Skeletal muscle satellite cell (primary cell): ENCODE measurements at regions not wholly inside any gene's neighbourhood (a gene's known extent, or its start where the extent isn't known, plus 50 kb on each side); places are given as distances from the start of the nearest gene placed in this dataset.
A peak's percentile ranks its signal among the peaks of the same experiment; 100 is the strongest.

ENCODE experiments used
- H3K27me3 ChIP-seq: 2 replicates; pipeline ENCODE4 v1.7.0; 2013; ENCODE audit warnings: low read length; ENCODE audit not compliant: control insufficient read depth, insufficient read depth
- H3K36me3 ChIP-seq: 2 replicates; pipeline ENCODE4 v1.7.0; 2013; ENCODE audit warnings: mild to moderate bottlenecking, control low read depth, low read length; ENCODE audit not compliant: insufficient read depth
- H3K4me1 ChIP-seq: 2 replicates; pipeline ENCODE4 v1.7.0; 2013; ENCODE audit warnings: low read length; ENCODE audit not compliant: control insufficient read depth, insufficient read depth
- H3K4me2 ChIP-seq: 2 replicates; pipeline ENCODE4 v1.7.0; 2013; ENCODE audit warnings: mild to moderate bottlenecking, low read length
- H3K4me3 ChIP-seq: 2 replicates; pipeline ENCODE4 v1.7.0; 2013; ENCODE audit warnings: low read length
- H3K9ac ChIP-seq: 2 replicates; pipeline ENCODE4 v1.7.0; 2013; ENCODE audit warnings: mild to moderate bottlenecking, low read depth, low read length, moderate library complexity
- H3K9me3 ChIP-seq: replicated peaks from 2 replicates; pipeline ENCODE4 v1.7.0; 2013; ENCODE audit warnings: mild to moderate bottlenecking, control low read depth, low read length

GRCh38 chr9:129464972-129465833, 155.7 kb downstream of the C9orf50 start:
- H3K4me1 ChIP-seq = peaks cover 39% of the 10 kb centered on the region
- no peaks in the 10 kb centered on the region for H3K27me3 ChIP-seq
- no peak overlapping the region for H3K4me3 ChIP-seq
- H3K4me2 ChIP-seq = peak overlapping the region; percentile 12
- H3K9me3 ChIP-seq = no peaks in the 10 kb centered on the region
- no peaks in the 10 kb centered on the region for H3K36me3 ChIP-seq
- peak overlapping the region; percentile 3 for H3K9ac ChIP-seq

DNA sequence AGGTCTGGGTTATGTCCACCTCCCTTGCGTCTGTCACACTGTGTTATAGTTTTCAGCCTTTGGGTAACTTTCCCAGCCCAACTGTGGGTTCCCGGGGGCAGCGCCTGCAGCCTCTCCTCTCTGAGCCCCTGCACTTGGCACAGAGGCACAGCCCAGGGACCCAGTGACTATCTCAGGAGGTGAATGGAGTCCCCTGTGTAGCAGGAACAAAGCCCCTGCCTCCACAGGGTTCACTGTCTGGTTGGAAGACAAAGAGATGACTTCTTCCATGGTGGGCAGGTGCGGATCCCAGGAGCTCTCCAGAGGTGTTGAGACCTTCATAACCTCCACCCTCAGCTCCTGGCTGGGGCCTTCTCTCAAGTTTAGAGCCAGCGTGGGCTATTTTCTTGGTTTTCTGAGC, 156.9 kb downstream of the C9orf50 start:
- Histone ChIP-seq H3K9me3 (no peaks in the 10 kb centered on the region), H3K9ac (no peak overlapping the region), H3K4me2 (no peak overlapping the region)

GRCh38 chr9:129463477-129463876, 157.4 kb downstream of the C9orf50 start:
- H3K9me3 ChIP-seq = no peaks in the 10 kb centered on the region
- no peak overlapping the region for H3K4me2 ChIP-seq
- H3K9ac ChIP-seq = no peak overlapping the region
- no peaks in the 10 kb centered on the region for H3K27me3 ChIP-seq
- peaks cover 52% of the 10 kb centered on the region for H3K4me1 ChIP-seq
- H3K36me3 ChIP-seq = no peaks in the 10 kb centered on the region
- H3K4me3 ChIP-seq = no peak overlapping the region

More for the DNA sequence above, 156.9 kb downstream of the C9orf50 start:
- no peak overlapping the region for H3K4me3 ChIP-seq
- H3K36me3 ChIP-seq = no peaks in the 10 kb centered on the region
- H3K4me1 ChIP-seq = peaks cover 46% of the 10 kb centered on the region
- no peaks in the 10 kb centered on the region for H3K27me3 ChIP-seq

DNA sequence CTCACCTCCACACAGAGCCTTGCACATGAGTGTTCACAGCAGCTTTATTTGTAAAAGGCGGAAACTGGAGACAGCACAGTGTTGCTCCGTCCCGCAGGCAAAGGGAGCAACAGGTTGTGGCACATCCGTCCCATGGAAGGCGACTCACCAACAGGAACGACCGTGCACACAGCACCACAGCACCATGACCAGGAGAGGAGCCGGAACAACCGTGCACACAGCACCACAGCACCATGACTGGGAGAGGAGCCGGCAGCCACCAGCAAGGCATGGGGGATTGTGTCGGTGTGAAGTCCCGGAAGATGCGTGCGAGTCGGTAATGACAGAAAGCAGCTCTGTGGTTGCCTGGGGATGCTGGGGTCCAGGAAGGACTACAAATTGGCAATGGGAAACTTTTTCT, 158.5 kb downstream of the C9orf50 start:
- H3K4me2 ChIP-seq = no peak overlapping the region
- H3K4me3 ChIP-seq = no peak overlapping the region
- peaks cover 57% of the 10 kb centered on the region for H3K4me1 ChIP-seq
- H3K36me3 ChIP-seq = no peaks in the 10 kb centered on the region
- no peaks in the 10 kb centered on the region for H3K27me3 ChIP-seq
- no peaks in the 10 kb centered on the region for H3K9me3 ChIP-seq
- H3K9ac ChIP-seq = no peak overlapping the region

DNA sequence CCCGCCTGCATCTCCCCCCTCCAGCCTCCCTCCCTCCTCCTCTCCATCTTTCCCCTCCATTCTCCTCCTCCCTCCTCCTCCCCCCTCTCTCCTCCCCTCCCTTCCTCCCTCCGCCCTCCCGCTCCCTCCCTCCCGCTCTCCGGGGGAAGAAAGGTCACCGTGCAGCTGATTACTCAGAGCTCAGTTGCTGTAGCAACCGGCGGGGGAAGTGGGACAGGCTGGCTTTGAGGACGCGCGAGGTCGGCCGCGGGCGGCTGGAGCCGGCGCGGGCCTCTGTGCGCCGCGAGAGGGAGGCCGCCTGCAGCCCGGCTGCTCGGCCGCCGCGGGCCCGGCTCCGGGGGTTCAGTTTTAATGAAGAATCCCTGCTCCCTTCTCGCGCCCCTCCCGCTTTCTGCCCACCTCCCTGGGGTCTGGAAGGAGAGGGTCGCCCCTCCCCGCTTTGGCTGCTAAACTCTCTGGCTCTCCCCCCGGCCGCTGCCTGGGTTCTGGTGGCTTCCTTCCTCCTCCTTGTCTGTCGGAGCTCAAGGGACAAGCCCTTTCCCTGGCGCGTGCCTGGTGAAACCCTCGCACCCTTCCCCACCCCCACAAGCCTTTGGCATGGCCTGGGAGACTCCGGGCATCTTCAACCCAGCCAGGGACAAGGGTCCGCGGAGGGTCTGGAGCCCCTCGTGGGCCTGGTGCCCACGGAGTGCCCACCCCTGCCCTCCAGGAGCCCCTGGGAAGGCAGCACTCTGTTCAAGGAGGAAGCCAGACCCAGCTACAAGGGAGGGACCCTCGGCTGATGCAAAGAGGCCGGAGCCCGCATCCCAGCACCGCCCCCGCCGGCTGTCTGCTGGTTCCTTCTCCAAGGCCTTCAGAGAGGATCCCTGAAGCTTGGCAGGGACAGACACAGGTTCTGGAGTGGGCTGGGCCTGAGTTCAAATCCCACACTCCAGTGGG, 160.3 kb downstream of the C9orf50 start:
- Histone ChIP-seq H3K4me2 (peak overlapping the region; percentile 97), H3K4me3 (peak overlapping the region; percentile 73), H3K36me3 (no peaks in the 10 kb centered on the region), H3K9me3 (no peaks in the 10 kb centered on the region), H3K9ac (peak overlapping the region; percentile 100), H3K4me1 (peaks cover 47% of the 10 kb centered on the region), H3K27me3 (no peaks in the 10 kb centered on the region)

- H3K9ac ChIP-seq = peak overlapping the region; percentile 14
- no peak overlapping the region for H3K4me3 ChIP-seq
- no peaks in the 10 kb centered on the region for H3K27me3 ChIP-seq
- peak overlapping the region; percentile 57 for H3K4me2 ChIP-seq
- peaks cover 42% of the 10 kb centered on the region for H3K4me1 ChIP-seq
- no peaks in the 10 kb centered on the region for H3K36me3 ChIP-seq
- H3K9me3 ChIP-seq = no peaks in the 10 kb centered on the region
These were observed 161.2 kb downstream of the C9orf50 start for GRCh38 chr9:129459547-129460322.

GRCh38 chr9:129458663-129459546, 162.0 kb downstream of the C9orf50 start:
- Histone ChIP-seq H3K27me3 (no peaks in the 10 kb centered on the region), H3K4me2 (peak overlapping the region; percentile 57), H3K9me3 (no peaks in the 10 kb centered on the region), H3K36me3 (no peaks in the 10 kb centered on the region), H3K4me3 (peak overlapping the region; percentile 30), H3K4me1 (peaks cover 41% of the 10 kb centered on the region), H3K9ac (peak overlapping the region; percentile 14)

DNA sequence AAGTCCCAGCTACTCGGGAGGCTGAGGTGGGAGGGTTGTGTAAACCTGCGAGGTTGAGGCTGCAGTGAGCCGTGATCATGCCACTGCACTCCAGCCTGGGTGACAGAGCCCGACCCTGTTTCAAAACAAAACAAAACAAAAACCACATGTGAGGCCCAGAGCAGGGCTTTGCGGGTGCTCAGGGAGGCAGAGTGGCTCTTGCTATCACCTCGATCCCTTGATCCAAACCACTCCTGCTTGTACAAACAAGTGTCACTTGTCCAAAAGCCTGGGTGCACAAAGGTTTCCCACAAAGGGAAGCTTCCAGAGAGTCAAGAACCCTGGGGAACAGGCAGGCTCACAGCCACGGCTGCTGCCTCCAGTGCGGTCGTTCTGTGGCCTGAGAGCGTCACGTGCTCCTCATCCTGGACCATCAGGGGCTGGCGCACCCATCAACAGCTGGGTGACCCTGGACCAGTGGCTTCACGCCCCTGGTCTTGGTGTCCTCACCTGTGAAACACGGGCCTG, 162.7 kb downstream of the C9orf50 start:
- Histone ChIP-seq H3K27me3 (no peaks in the 10 kb centered on the region), H3K9me3 (no peaks in the 10 kb centered on the region), H3K4me2 (no peak overlapping the region), H3K9ac (no peak overlapping the region), H3K36me3 (no peaks in the 10 kb centered on the region), H3K4me1 (peaks cover 41% of the 10 kb centered on the region), H3K4me3 (no peak overlapping the region)

DNA sequence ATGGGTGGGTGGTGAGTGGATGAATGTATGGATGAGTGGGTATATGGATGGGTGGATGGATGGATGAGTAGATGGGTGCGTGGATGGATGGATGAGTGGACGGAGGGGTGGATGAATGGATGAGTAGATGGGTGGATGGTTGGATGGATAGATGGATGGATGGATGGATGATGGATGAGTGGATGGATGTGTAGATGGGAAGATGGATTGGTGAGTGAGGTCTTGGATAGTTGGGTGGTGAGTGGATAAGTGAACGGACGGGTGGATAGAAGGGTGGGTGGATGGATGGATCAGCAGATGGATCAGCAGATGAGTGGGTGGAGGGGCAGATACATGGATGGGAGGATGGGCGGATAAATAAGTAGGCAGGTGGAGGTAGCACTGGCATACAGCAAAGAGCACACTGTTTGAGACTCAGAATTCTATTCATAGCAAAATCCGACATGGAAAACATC, 163.5 kb downstream of the C9orf50 start:
- Histone ChIP-seq H3K9me3 (no peaks in the 10 kb centered on the region), H3K4me2 (no peak overlapping the region), H3K4me3 (no peak overlapping the region), H3K4me1 (peaks cover 41% of the 10 kb centered on the region), H3K36me3 (no peaks in the 10 kb centered on the region), H3K9ac (no peak overlapping the region), H3K27me3 (no peaks in the 10 kb centered on the region)

GRCh38 chr9:129456549-129457324, 164.2 kb downstream of the C9orf50 start:
- Histone ChIP-seq H3K27me3 (no peaks in the 10 kb centered on the region), H3K9me3 (no peaks in the 10 kb centered on the region), H3K4me2 (no peak overlapping the region), H3K36me3 (no peaks in the 10 kb centered on the region), H3K9ac (no peak overlapping the region), H3K4me1 (peaks cover 41% of the 10 kb centered on the region), H3K4me3 (no peak overlapping the region)
